ENCODE measurements at regions not wholly inside any gene's neighbourhood (a gene's known extent, or its start where the extent isn't known, plus 50 kb on each side); places are given as distances from the start of the nearest gene placed in this dataset.

DNA sequence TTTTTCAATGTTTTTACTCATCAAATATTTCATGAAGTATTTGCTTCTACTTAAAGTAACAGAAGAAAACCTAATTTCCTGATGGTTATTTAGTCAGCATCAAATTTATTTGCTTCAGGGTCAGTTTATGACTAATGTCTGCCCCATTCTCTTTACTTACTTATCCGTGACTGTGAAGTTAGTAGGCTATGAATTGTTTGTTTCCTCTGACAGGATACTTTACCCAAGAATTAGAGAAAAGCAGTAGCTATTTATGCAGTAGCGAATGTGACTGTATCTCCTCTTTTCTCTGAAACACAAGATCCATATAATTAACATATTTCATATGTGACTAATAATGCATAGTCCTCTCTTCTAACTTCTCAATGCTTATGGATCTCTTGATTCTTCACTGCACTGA lies 329.9 kb upstream of the ROBO1 start:
- no peak for DNase-seq (ENCODE audit: low spot score)
- TF ChIP-seq CTCF (IDR thresholded peaks at IDR 0.05; ENCODE audit: unreplicated experiment): no peak
- no peaks in the 10 kb centered on the region for H3K9me3 Mint-ChIP-seq (ENCODE audit: unreplicated experiment)
- H3K27me3 Mint-ChIP-seq (ENCODE audit: unreplicated experiment): no peaks in the 10 kb centered on the region
- no peak overlapping the region for H3K4me3 Mint-ChIP-seq (ENCODE audit: unreplicated experiment)
- no peak overlapping the region for H3K27ac Mint-ChIP-seq (ENCODE audit: unreplicated experiment)
- H3K36me3 Mint-ChIP-seq (ENCODE audit: low read depth, unreplicated experiment): no peaks in the 10 kb centered on the region
- H3K4me1 Mint-ChIP-seq (ENCODE audit: unreplicated experiment): no peaks in the 10 kb centered on the region

GRCh38 chr3:80096909-80097308 lies 329.1 kb upstream of the ROBO1 start:
- Mint-ChIP-seq H3K36me3 (ENCODE audit: low read depth, unreplicated experiment) (no peaks in the 10 kb centered on the region), H3K9me3 (ENCODE audit: unreplicated experiment) (no peaks in the 10 kb centered on the region)

GRCh38 chr3:80094589-80094988 lies 326.8 kb upstream of the ROBO1 start:
- Mint-ChIP-seq H3K27me3 (ENCODE audit: unreplicated experiment) (no peaks in the 10 kb centered on the region), H3K4me3 (ENCODE audit: unreplicated experiment) (no peak overlapping the region), H3K4me1 (ENCODE audit: unreplicated experiment) (no peaks in the 10 kb centered on the region), H3K36me3 (ENCODE audit: low read depth, unreplicated experiment) (no peaks in the 10 kb centered on the region), H3K27ac (ENCODE audit: unreplicated experiment) (no peak overlapping the region), H3K9me3 (ENCODE audit: unreplicated experiment) (no peaks in the 10 kb centered on the region)
- DNase-seq (ENCODE audit: low spot score): no peak
- no peak for TF ChIP-seq CTCF (IDR thresholded peaks at IDR 0.05; ENCODE audit: unreplicated experiment)

More at GRCh38 chr3:80096909-80097308, 329.1 kb upstream of the ROBO1 start:
- H3K27ac Mint-ChIP-seq (ENCODE audit: unreplicated experiment): no peak overlapping the region
- no peaks in the 10 kb centered on the region for H3K4me1 Mint-ChIP-seq (ENCODE audit: unreplicated experiment)
- no peak overlapping the region for H3K4me3 Mint-ChIP-seq (ENCODE audit: unreplicated experiment)
- no peak for TF ChIP-seq CTCF (IDR thresholded peaks at IDR 0.05; ENCODE audit: unreplicated experiment)
- no peak for DNase-seq (ENCODE audit: low spot score)
- no peaks in the 10 kb centered on the region for H3K27me3 Mint-ChIP-seq (ENCODE audit: unreplicated experiment)

- DNase-seq (ENCODE audit: low spot score): no peak
- H3K36me3 Mint-ChIP-seq (ENCODE audit: low read depth, unreplicated experiment): no peaks in the 10 kb centered on the region
- H3K27me3 Mint-ChIP-seq (ENCODE audit: unreplicated experiment): no peaks in the 10 kb centered on the region
- H3K9me3 Mint-ChIP-seq (ENCODE audit: unreplicated experiment): no peaks in the 10 kb centered on the region
- H3K4me3 Mint-ChIP-seq (ENCODE audit: unreplicated experiment): no peak overlapping the region
- no peak for TF ChIP-seq CTCF (IDR thresholded peaks at IDR 0.05; ENCODE audit: unreplicated experiment)
- H3K4me1 Mint-ChIP-seq (ENCODE audit: unreplicated experiment): no peaks in the 10 kb centered on the region
- H3K27ac Mint-ChIP-seq (ENCODE audit: unreplicated experiment): no peak overlapping the region
These were observed 320.0 kb upstream of the ROBO1 start for GRCh38 chr3:80087767-80088166.

DNA sequence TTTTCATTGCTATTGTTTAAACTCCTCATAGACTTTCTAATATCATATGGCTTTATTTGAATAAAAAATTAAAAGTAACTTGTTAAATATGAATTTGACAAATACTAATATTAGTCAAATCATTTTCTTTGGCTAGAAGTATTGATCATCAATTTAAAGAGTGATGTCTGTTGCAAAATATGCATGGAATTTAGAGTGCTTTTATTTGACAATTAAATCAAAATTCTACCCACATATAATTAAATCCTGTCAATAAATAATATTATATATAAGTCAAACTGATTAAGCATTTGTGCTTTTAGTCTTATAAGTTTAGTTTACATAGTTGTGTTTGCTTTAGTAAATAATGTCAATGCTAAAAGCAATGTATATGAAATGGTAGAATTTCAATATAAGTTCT lies 318.6 kb upstream of the ROBO1 start:
- Mint-ChIP-seq H3K4me3 (ENCODE audit: unreplicated experiment) (no peak overlapping the region), H3K27me3 (ENCODE audit: unreplicated experiment) (no peaks in the 10 kb centered on the region), H3K9me3 (ENCODE audit: unreplicated experiment) (no peaks in the 10 kb centered on the region), H3K27ac (ENCODE audit: unreplicated experiment) (no peak overlapping the region), H3K4me1 (ENCODE audit: unreplicated experiment) (peaks cover 3% of the 10 kb centered on the region), H3K36me3 (ENCODE audit: low read depth, unreplicated experiment) (no peaks in the 10 kb centered on the region)
- no peak for DNase-seq (ENCODE audit: low spot score)
- no peak for TF ChIP-seq CTCF (IDR thresholded peaks at IDR 0.05; ENCODE audit: unreplicated experiment)

All from endothelial cell (in vitro differentiated cells).